ENCODE measurements at regions not wholly inside any gene's neighbourhood (a gene's known extent, or its start where the extent isn't known, plus 50 kb on each side); places are given as distances from the start of the nearest gene placed in this dataset.

DNA sequence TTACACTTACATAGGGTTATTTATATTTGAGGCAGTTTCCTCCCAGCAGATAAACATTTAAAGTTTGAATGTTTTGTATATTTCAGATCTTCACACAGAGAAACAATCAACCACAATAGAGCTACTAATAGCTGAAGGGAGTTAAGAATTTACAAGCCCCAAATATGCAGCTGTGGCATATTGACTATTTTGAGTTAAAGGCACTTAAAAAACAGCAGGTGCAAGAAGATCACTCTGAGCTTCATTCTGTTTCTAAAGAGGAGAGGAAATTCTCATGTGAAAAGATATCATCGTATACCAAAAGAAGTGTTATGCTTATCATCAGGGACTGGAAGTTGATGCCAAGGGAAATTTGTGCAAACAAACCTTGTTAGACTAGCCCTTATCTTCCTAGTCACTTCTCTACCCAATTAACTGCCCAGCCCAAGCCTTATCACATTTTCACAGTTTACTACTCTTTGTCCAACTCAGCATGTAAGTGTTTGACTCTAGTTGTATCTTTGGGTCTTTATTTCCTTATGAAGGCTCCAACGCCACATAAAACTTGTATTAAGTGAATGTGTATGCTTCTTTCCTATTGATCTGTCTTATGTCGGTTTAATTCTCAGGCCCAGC is 66.3 kb upstream of the COG2 start:
- TF ChIP-seq, protein P1, sequence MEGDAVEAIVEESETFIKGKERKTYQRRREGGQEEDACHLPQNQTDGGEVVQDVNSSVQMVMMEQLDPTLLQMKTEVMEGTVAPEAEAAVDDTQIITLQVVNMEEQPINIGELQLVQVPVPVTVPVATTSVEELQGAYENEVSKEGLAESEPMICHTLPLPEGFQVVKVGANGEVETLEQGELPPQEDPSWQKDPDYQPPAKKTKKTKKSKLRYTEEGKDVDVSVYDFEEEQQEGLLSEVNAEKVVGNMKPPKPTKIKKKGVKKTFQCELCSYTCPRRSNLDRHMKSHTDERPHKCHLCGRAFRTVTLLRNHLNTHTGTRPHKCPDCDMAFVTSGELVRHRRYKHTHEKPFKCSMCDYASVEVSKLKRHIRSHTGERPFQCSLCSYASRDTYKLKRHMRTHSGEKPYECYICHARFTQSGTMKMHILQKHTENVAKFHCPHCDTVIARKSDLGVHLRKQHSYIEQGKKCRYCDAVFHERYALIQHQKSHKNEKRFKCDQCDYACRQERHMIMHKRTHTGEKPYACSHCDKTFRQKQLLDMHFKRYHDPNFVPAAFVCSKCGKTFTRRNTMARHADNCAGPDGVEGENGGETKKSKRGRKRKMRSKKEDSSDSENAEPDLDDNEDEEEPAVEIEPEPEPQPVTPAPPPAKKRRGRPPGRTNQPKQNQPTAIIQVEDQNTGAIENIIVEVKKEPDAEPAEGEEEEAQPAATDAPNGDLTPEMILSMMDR (conservative IDR thresholded peaks at IDR 0.05; ENCODE audit: low read length) = no peak
- no peak for TF ChIP-seq EZH2phosphoT487 (IDR thresholded peaks at IDR 0.05; ENCODE audit: borderline replicate concordance)

Measured in Loucy (cell line).